Muscle layer of colon (tissue), 2 donors: ENCODE measurements at regions not wholly inside any gene's neighbourhood (a gene's known extent, or its start where the extent isn't known, plus 50 kb on each side); places are given as distances from the start of the nearest gene placed in this dataset.
A peak's percentile ranks its signal among the peaks of the same experiment; 100 is the strongest.

Experiments
- H3K27ac ChIP-seq: one replicate; pipeline ENCODE4 v1.7.0; 2013; ENCODE audit warnings: low read depth, mild to moderate bottlenecking, low read length, moderate library complexity
- H3K27me3 ChIP-seq, 2 donors: one replicate each; pipeline ENCODE4 v1.7.0; 2013; ENCODE audit warnings: low read length in 2 of 2, mild to moderate bottlenecking in 2 of 2; ENCODE audit not compliant: insufficient read depth in 2 of 2, control insufficient read depth in 1 of 2
- H3K36me3 ChIP-seq: one replicate; pipeline ENCODE4 v1.7.0; 2013; ENCODE audit warnings: mild to moderate bottlenecking, low read length; ENCODE audit not compliant: insufficient read depth
- H3K4me1 ChIP-seq: one replicate; pipeline ENCODE4 v1.7.0; 2013; ENCODE audit warnings: mild to moderate bottlenecking, low read length; ENCODE audit not compliant: insufficient read depth
- H3K4me3 ChIP-seq, 2 donors: one replicate each; pipeline ENCODE4 v1.7.0; 2013; ENCODE audit warnings: low read length in 2 of 2, low read depth in 1 of 2, mild to moderate bottlenecking in 1 of 2, moderate library complexity in 1 of 2
- H3K9ac ChIP-seq: one replicate; pipeline ENCODE4 v1.7.0; 2013; ENCODE audit warnings: low read length
- H3K9me3 ChIP-seq: one replicate; pipeline ENCODE4 v1.7.0; 2013; ENCODE audit warnings: mild to moderate bottlenecking, low read length
- donor health status: abdominal sarcoma.
- donor health status: Adenocarcinoma of cecum.

DNA sequence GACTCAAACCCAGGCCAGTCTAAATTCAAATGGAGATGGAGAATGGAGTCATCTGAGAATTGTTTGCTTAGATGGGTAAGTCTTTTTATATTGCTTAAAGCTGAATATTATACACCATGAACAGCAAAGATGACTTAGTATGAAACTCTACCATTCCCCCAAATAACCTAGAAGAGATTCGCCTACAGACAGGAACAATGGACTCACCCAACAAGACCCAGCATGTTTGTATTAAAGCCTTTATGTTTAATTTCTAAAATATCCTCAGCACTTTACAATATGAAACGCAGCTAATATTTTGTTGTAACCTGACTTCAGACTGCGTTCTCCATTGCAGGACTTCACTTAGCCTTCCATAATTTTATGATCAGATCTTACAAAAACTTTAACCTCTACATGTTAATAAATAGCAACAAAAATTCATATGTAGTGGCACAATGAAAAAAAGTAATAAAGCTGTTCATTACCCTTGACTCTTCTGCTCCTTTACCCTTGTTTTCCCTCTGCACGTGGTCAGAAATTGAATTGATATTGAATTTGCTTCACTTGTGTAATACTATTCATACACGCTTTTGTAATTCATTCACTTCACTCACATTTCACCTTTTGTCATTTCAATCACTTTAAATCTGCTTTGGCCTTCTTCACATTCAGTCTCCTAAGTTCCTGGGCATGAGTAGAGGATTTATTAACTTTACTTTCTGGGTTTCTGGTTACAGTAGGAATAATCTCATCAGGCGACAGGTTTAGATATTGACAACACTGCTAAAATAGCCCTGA, 177.3 kb upstream of the PTBP2 start:
- Histone ChIP-seq H3K36me3 (no peaks in the 10 kb centered on the region), H3K9ac (no peak overlapping the region), H3K27me3 (no peaks in the 10 kb centered on the region), H3K4me3 (no peak overlapping the region), H3K9me3 (no peaks in the 10 kb centered on the region), H3K27ac (no peak overlapping the region), H3K4me1 (peaks cover 16% of the 10 kb centered on the region)

DNA sequence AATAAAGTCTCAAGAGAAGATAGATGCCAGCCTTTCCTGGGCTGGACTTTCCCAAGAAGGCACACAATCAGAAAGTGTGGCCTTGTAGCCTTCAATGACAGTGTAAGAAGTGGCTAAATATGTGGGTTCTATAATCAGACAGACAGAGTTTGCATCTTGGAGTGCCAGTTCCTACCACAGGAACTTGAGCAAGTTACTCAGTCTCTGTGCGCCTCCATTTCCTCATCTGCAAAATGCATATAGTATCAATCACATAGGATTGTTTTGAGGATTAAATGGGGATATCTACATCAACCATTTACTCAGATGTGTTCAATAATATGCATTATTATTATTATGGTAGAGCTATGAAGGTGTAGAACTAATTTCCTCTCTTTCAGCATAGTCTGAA, 176.8 kb upstream of the PTBP2 start:
- no peaks in the 10 kb centered on the region for H3K36me3 ChIP-seq

GRCh38 chr1:96545935-96546656, 175.5 kb upstream of the PTBP2 start:
- H3K9me3 ChIP-seq = no peaks in the 10 kb centered on the region
- H3K4me3 ChIP-seq = no peak overlapping the region
- no peak overlapping the region for H3K27ac ChIP-seq
- H3K4me1 ChIP-seq = peaks cover 5% of the 10 kb centered on the region
- H3K36me3 ChIP-seq = no peaks in the 10 kb centered on the region
- H3K9ac ChIP-seq = no peak overlapping the region
- no peaks in the 10 kb centered on the region for H3K27me3 ChIP-seq

More for the DNA sequence above, 176.8 kb upstream of the PTBP2 start:
- H3K4me3 ChIP-seq = no peak overlapping the region
- H3K9ac ChIP-seq = no peak overlapping the region
- no peak overlapping the region for H3K27ac ChIP-seq
- H3K4me1 ChIP-seq = peaks cover 11% of the 10 kb centered on the region
- H3K9me3 ChIP-seq = no peaks in the 10 kb centered on the region
- H3K27me3 ChIP-seq = no peaks in the 10 kb centered on the region

- Histone ChIP-seq H3K4me3 (no peak overlapping the region), H3K27me3 (no peaks in the 10 kb centered on the region), H3K4me1 (no peaks in the 10 kb centered on the region), H3K9me3 (no peaks in the 10 kb centered on the region), H3K36me3 (no peaks in the 10 kb centered on the region), H3K9ac (no peak overlapping the region), H3K27ac (no peak overlapping the region)
Measured at GRCh38 chr1:96550061-96550460, 171.5 kb upstream of the PTBP2 start.

GRCh38 chr1:96552451-96552850, 169.1 kb upstream of the PTBP2 start:
- H3K36me3 ChIP-seq = no peaks in the 10 kb centered on the region
- H3K4me3 ChIP-seq = no peak overlapping the region
- H3K27ac ChIP-seq = no peak overlapping the region
- H3K4me1 ChIP-seq = no peaks in the 10 kb centered on the region
- H3K9me3 ChIP-seq = no peaks in the 10 kb centered on the region
- no peaks in the 10 kb centered on the region for H3K27me3 ChIP-seq
- H3K9ac ChIP-seq = no peak overlapping the region

DNA sequence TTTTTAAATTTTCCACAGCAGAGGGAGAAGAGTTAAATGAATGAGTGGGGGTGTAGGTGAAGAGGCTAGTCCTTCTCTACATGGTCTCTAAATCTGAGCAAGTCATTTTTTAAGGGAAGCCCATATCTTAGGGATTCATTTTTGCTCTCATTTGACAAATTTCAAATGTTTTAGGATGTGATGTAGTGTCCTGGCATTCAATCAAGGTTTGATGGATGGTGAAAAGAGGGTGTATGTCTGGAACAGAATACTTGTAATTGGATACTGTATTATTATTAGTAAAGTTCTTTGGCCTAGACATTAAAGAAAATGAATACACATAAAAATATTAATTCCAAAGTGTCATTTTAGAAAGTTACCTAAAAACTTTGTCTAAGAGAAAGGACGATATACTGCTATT, 167.8 kb upstream of the PTBP2 start:
- no peak overlapping the region for H3K9ac ChIP-seq
- H3K27ac ChIP-seq = no peak overlapping the region
- H3K9me3 ChIP-seq = no peaks in the 10 kb centered on the region
- no peaks in the 10 kb centered on the region for H3K36me3 ChIP-seq
- no peaks in the 10 kb centered on the region for H3K27me3 ChIP-seq
- H3K4me3 ChIP-seq = no peak overlapping the region
- H3K4me1 ChIP-seq = peaks cover 4% of the 10 kb centered on the region

GRCh38 chr1:96554364-96554763, 167.2 kb upstream of the PTBP2 start:
- Histone ChIP-seq H3K36me3 (no peaks in the 10 kb centered on the region), H3K4me3 (no peak overlapping the region), H3K9ac (no peak overlapping the region), H3K9me3 (no peaks in the 10 kb centered on the region), H3K27ac (no peak overlapping the region), H3K4me1 (peaks cover 5% of the 10 kb centered on the region), H3K27me3 (no peaks in the 10 kb centered on the region)

DNA sequence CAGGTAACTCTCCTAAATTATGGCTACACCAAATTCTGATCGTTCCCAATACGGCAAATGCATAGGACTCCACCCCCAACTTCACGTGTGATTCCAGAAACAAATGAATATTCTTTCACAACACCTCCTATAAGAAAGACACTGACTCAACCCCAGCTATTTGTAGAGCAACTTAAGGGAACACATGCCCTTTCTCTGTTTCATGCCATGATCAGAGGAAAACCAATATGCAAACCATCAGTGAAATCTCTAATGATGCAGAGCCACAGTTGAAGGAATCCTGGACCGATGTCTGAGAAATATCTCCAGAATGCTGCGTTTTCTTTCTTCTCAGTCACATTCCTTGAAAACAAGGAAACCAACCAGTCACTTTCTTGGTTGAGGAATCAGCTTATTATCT, 164.2 kb upstream of the PTBP2 start:
- Histone ChIP-seq H3K9me3 (no peaks in the 10 kb centered on the region), H3K27ac (no peak overlapping the region), H3K36me3 (no peaks in the 10 kb centered on the region), H3K4me1 (peaks cover 16% of the 10 kb centered on the region), H3K9ac (no peak overlapping the region), H3K27me3 (no peaks in the 10 kb centered on the region), H3K4me3 (no peak overlapping the region)

DNA sequence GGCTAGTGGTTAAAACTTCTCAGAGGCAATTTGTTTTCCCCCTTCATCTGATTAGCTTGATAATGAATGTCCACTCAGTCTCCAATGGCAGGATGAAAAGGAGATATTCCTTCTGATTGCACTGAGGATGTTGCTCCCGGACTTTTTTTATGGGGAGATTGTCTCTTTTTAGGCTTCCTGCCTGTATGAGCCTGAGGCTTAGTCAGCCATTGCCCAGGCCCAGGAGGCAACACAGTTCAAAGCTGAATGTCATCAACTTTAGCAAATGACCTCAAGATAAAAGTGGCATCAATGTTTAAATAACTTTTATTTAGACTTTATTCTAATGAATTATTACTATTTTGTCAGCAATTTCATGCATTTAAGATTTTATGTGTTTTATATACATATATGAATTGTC, 162.9 kb upstream of the PTBP2 start:
- no peaks in the 10 kb centered on the region for H3K36me3 ChIP-seq
- H3K4me1 ChIP-seq = peaks cover 16% of the 10 kb centered on the region
- no peak overlapping the region for H3K9ac ChIP-seq
- H3K27me3 ChIP-seq = no peaks in the 10 kb centered on the region
- no peaks in the 10 kb centered on the region for H3K9me3 ChIP-seq
- H3K4me3 ChIP-seq = no peak overlapping the region
- no peak overlapping the region for H3K27ac ChIP-seq

GRCh38 chr1:96559181-96559580, 162.4 kb upstream of the PTBP2 start:
- no peaks in the 10 kb centered on the region for H3K9me3 ChIP-seq
- H3K27me3 ChIP-seq = no peaks in the 10 kb centered on the region
- peaks cover 16% of the 10 kb centered on the region for H3K4me1 ChIP-seq
- peak overlapping the region; percentile 12 for H3K27ac ChIP-seq
- no peak overlapping the region for H3K4me3 ChIP-seq
- no peaks in the 10 kb centered on the region for H3K36me3 ChIP-seq
- no peak overlapping the region for H3K9ac ChIP-seq

DNA sequence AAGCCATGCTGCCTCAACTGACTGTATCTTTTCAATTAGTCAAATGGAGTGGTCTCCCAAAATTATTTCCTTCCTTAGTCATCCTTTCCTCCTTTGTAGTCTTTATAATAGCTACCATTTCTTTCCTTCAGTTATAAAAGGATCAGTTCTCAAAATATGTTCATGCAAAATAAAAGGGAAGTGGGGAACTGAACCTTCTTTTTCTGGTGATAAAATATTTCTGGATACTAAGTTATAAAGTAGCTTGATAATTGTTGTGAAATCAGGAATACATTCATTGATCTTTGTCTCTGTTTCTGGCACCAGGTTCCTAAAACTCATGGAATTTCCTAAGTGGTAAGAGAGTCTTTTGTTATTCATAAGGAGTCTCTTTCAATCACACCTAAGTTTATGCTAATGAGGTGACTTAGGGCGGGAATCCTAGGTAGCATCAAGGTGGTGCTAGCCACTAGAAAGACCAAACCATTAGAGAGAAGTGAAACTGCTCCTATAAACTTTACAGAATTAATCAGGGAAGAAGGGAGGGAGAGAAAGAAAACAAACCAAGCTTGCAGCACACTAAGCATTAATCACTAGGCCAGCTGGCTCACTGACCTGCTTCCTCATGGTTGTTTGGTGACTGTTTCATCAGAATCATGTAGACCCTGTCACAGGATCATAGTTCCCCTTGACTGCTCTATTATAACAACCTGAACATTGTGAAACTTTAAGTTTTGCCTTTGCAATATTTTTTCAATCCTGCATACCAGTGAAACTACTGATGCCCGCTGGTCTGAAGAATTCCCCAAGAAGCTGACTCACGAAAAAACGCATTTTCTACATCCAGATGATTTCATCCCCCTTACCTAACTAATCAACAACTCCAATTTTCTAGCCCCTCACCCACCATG, 161.6 kb upstream of the PTBP2 start:
- Histone ChIP-seq H3K4me3 (no peak overlapping the region), H3K27ac (no peak overlapping the region), H3K4me1 (peaks cover 16% of the 10 kb centered on the region), H3K9ac (no peak overlapping the region), H3K9me3 (no peaks in the 10 kb centered on the region), H3K36me3 (no peaks in the 10 kb centered on the region), H3K27me3 (no peaks in the 10 kb centered on the region)
